Subcutaneous abdominal adipose tissue (tissue), 5 donors: ENCODE measurements at regions not wholly inside any gene's neighbourhood (a gene's known extent, or its start where the extent isn't known, plus 50 kb on each side); places are given as distances from the start of the nearest gene placed in this dataset.

Source experiments
- H3K27ac ChIP-seq: one replicate; pipeline ENCODE4 v1.7.0; 2013; ENCODE audit warnings: low read depth, mild to moderate bottlenecking, inconsistent platforms, low read length, moderate library complexity
- H3K27me3 ChIP-seq, 5 donors: one replicate each; pipeline ENCODE4 v1.7.0; 2013; ENCODE audit warnings: low read length in 5 of 5, inconsistent platforms in 1 of 5; ENCODE audit not compliant: control insufficient read depth in 5 of 5, insufficient read depth in 4 of 5
- H3K36me3 ChIP-seq, 5 donors: one replicate each; pipeline ENCODE4 v1.7.0; 2013; ENCODE audit warnings: low read length in 5 of 5; ENCODE audit not compliant: control insufficient read depth in 5 of 5, insufficient read depth in 5 of 5
- H3K4me1 ChIP-seq, 5 donors: one replicate each; pipeline ENCODE4 v1.7.0; 2013; ENCODE audit warnings: low read length in 5 of 5, mild to moderate bottlenecking in 3 of 5, moderate library complexity in 1 of 5; ENCODE audit not compliant: control insufficient read depth in 5 of 5, insufficient read depth in 5 of 5
- H3K4me3 ChIP-seq, 5 donors: one replicate each; pipeline ENCODE4 v1.7.0; 2013; ENCODE audit warnings: low read length in 5 of 5, low read depth in 1 of 5
- H3K9ac ChIP-seq, 5 donors: one replicate each; pipeline ENCODE4 v1.7.0; 2013; ENCODE audit warnings: low read length in 5 of 5, mild to moderate bottlenecking in 4 of 5, moderate library complexity in 3 of 5
- H3K9me3 ChIP-seq, 5 donors: one replicate each; pipeline ENCODE4 v1.7.0; 2013; ENCODE audit warnings: low read length in 5 of 5; ENCODE audit not compliant: control insufficient read depth in 5 of 5
- donor health status: healthy.
- donor health status: healthy.
- donor health status: healthy.
- donor health status: healthy.
- donor health status: healthy.

- Histone ChIP-seq H3K27me3 (no peaks in the 10 kb centered on the region), H3K9me3 (no peaks in the 10 kb centered on the region), H3K4me3 (no peak overlapping the region), H3K36me3 (no peaks in the 10 kb centered on the region), H3K27ac (no peak overlapping the region), H3K4me1 (peaks cover 0 to 4% (median 3%) of the 10 kb centered on the region in 5 donors), H3K9ac (no peak overlapping the region)
Measured at GRCh38 chr16:64540434-64540833, 581.4 kb downstream of the CDH11 start.

GRCh38 chr16:64539811-64540371 lies 582.0 kb downstream of the CDH11 start:
- Histone ChIP-seq H3K27ac (no peak overlapping the region), H3K9me3 (no peaks in the 10 kb centered on the region), H3K4me3 (no peak overlapping the region), H3K27me3 (no peaks in the 10 kb centered on the region), H3K9ac (no peak overlapping the region), H3K36me3 (no peaks in the 10 kb centered on the region), H3K4me1 (peaks cover 0 to 4% (median 3%) of the 10 kb centered on the region in 5 donors)

- Histone ChIP-seq H3K27me3 (no peaks in the 10 kb centered on the region), H3K9me3 (no peaks in the 10 kb centered on the region), H3K4me1 (no peaks in the 10 kb centered on the region), H3K9ac (no peak overlapping the region), H3K27ac (no peak overlapping the region), H3K36me3 (no peaks in the 10 kb centered on the region), H3K4me3 (no peak overlapping the region)
Measured at GRCh38 chr16:64534180-64534780, 587.6 kb downstream of the CDH11 start.

- Histone ChIP-seq H3K4me3 (no peak overlapping the region), H3K9ac (no peak overlapping the region), H3K27ac (no peak overlapping the region), H3K36me3 (no peaks in the 10 kb centered on the region), H3K9me3 (no peaks in the 10 kb centered on the region), H3K4me1 (no peaks in the 10 kb centered on the region), H3K27me3 (no peaks in the 10 kb centered on the region)
Measured at GRCh38 chr16:64532691-64533090, 589.2 kb downstream of the CDH11 start.

GRCh38 chr16:64532117-64532516 lies 589.7 kb downstream of the CDH11 start:
- Histone ChIP-seq H3K4me1 (no peaks in the 10 kb centered on the region), H3K9ac (no peak overlapping the region), H3K27ac (no peak overlapping the region), H3K9me3 (no peaks in the 10 kb centered on the region), H3K4me3 (no peak overlapping the region), H3K36me3 (no peaks in the 10 kb centered on the region), H3K27me3 (no peaks in the 10 kb centered on the region)

- Histone ChIP-seq H3K4me1 (no peaks in the 10 kb centered on the region), H3K9ac (no peak overlapping the region), H3K4me3 (no peak overlapping the region), H3K36me3 (no peaks in the 10 kb centered on the region), H3K9me3 (no peaks in the 10 kb centered on the region), H3K27ac (no peak overlapping the region), H3K27me3 (no peaks in the 10 kb centered on the region)
Measured at GRCh38 chr16:64531401-64531800, 590.5 kb downstream of the CDH11 start.

- H3K27me3 ChIP-seq = no peaks in the 10 kb centered on the region
- H3K9me3 ChIP-seq = peaks cover 0 to 2% (median 0%) of the 10 kb centered on the region in 5 donors
- H3K36me3 ChIP-seq = no peaks in the 10 kb centered on the region
- H3K4me3 ChIP-seq = no peak overlapping the region
- H3K4me1 ChIP-seq = no peaks in the 10 kb centered on the region
- H3K27ac ChIP-seq = no peak overlapping the region
- H3K9ac ChIP-seq = no peak overlapping the region
Measured at GRCh38 chr16:64522548-64522947, 599.3 kb downstream of the CDH11 start.

- no peaks in the 10 kb centered on the region for H3K4me1 ChIP-seq
- no peaks in the 10 kb centered on the region for H3K27me3 ChIP-seq
- no peaks in the 10 kb centered on the region for H3K36me3 ChIP-seq
- no peak overlapping the region for H3K27ac ChIP-seq
- no peak overlapping the region for H3K4me3 ChIP-seq
- H3K9ac ChIP-seq = no peak overlapping the region
- peaks cover 0 to 3% (median 0%) of the 10 kb centered on the region in 5 donors for H3K9me3 ChIP-seq
Measured at GRCh38 chr16:64513871-64514270, 608.0 kb downstream of the CDH11 start.

GRCh38 chr16:64507240-64508024 lies 614.4 kb downstream of the CDH11 start:
- Histone ChIP-seq H3K4me1 (no peaks in the 10 kb centered on the region), H3K27ac (no peak overlapping the region), H3K9me3 (peaks cover 0 to 8% (median 6%) of the 10 kb centered on the region in 5 donors), H3K27me3 (no peaks in the 10 kb centered on the region), H3K9ac (no peak overlapping the region), H3K36me3 (no peaks in the 10 kb centered on the region), H3K4me3 (no peak overlapping the region)

GRCh38 chr16:64499211-64499610 lies 622.7 kb downstream of the CDH11 start:
- Histone ChIP-seq H3K27ac (no peak overlapping the region), H3K9me3 (no peaks in the 10 kb centered on the region), H3K4me1 (no peaks in the 10 kb centered on the region), H3K36me3 (no peaks in the 10 kb centered on the region), H3K4me3 (no peak overlapping the region), H3K9ac (no peak overlapping the region), H3K27me3 (no peaks in the 10 kb centered on the region)
